Left lobe of liver (tissue), 2 donors: ENCODE measurements at regions not wholly inside any gene's neighbourhood (a gene's known extent, or its start where the extent isn't known, plus 50 kb on each side); places are given as distances from the start of the nearest gene placed in this dataset.
A peak's percentile ranks its signal among the peaks of the same experiment; 100 is the strongest.

ENCODE experiments used
- ATAC-seq: fragments of 200-7000 bp; cut with Tn5 transposase; one replicate; pipeline ENCODE4 v1.9.1; 2020; ENCODE audit warnings: mild to moderate bottlenecking, moderate library complexity
- DNase-seq: peaks from one replicate; pipeline ENCODE4 v3.0.0-alpha.2; 2020; ENCODE audit warnings: low spot score
- donor health status: DM: no; HTN: no; CAD: no; lungs with moderate emphysema.
- donor health status: DM: no; HTN: yes; CAD: no.

DNA sequence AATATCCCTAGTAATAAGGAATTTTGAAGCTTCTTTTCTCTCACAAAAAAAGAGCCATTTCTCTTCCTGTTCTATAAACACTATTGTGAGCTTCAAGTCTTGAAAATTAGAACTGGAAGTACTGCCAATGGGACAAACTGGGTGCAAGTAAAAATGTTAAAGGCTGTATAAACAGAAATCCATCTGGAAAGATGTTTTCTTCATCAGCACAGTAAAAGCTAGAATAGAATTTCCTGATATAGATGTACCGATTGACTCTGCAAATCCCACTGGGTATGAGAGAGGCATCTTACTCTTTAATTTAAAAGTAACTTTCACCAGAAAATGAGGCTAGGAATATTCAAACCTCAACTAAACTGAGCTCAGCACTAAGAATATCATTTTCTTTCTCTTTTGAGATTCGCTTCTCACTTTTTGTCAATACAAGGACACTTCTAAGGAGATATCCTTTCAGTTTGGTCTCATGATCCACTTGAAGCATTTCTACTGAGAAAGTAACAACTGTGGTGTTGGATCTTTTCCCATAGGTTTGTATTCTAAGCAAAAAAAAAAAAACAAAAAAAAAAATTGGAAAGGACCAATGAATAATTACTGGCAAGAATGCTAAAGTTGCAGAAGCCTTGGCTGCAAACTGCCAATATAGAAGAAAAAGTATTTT is 169.0 kb upstream of the PRDM1 start:
- DNase-seq = no peak
- no peak for ATAC-seq

DNA sequence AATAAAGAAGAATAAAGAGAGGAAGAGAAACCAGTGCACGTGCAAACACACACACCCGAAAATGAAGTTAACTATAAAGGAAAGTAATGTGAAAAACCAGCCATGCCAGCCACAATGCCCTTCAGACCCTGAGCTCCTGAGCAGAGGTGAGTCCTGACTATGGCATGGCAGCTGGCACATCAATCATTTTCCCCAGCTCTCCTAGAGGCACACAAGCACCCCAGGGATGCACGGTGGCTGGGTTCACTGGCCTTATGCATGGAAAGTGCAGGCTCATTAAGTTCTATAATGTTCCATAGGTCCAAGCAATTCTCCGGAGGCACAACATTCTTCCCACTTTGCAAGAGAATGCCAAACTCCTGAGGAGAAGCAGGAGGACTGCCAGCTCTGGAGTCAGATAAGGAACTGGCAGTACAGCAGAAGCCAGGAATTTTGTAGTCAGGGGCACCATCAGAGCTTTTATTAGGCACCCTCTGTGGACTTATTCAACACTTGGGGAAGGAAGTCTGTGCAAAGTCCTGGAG is 175.0 kb upstream of the PRDM1 start:
- no peak for DNase-seq
- no peak for ATAC-seq

- ATAC-seq (peak; percentile 23), DNase-seq (no peak)
Observed at GRCh38 chr6:105909106-105909505, 177.0 kb upstream of the PRDM1 start.

DNA sequence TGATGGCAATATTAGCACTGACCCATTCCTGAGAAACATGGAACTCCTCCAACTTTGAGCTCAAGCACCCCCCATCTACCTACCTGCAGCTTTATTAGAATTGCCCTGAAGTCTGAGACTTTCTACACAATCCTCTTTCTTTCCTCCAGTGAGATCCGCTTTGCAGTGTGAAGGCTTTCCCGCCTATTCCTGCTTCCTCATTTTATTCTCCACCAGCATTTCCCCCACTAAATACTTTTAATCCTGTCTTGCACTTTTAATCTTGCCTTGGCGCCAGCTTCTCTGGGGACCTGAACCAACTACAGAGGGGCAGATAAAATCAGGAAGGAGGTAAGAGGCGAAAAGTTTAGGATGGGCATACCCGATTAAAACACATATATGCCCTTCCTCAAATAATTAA is 178.1 kb upstream of the PRDM1 start:
- ATAC-seq (no peak), DNase-seq (no peak)

DNA sequence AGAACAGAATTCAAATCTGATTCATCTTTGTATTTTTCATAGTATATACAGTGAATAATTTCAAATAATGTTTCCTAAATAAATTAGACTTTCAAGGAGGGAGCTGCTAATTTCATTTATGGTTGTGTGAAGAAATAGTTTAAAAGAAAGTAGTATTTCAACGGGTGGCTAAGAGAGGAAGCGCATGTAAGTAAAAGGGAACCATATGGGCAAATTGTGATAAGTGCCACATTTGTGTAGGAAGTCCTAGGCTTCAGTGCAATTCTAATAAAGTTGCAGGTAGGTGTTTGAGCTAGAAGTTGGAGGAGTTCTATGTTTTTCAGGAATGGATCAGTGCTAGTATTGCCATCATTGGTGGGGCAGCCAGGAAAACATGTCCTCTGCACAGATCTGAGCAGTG is 178.8 kb upstream of the PRDM1 start:
- ATAC-seq = no peak
- no peak for DNase-seq

DNA sequence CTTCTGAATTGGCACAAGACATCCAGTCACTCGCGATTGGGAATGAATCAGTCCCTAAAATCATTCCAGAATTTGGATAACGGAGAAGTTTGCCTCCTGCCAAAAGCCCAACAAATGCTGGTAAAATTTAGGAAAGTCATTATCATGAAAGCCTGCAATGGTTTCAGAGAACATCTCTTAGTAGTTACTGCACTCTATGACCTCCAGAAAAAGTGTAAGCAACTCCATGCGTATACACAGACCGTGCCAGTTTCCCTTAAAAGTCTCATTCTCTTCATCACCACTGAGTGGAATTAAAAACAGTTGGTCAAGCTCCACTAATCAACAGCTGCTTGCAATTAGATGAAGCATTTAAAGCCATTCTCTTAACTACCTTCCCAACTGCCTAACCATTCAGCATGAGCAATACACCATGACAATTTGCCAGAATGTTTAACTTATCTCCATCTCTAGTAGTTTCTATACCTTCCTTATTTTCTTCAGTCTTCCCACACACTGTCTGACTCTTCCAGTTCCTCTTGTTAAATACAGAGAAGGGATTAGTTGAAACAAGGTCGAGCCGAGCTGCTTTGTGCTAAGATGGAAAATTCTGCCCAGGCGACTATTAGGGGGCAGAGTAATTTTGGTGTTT is 183.6 kb upstream of the PRDM1 start:
- no peak for DNase-seq
- no peak for ATAC-seq

- no peak for ATAC-seq
- DNase-seq = no peak
Observed at GRCh38 chr6:105901583-105901982, 184.6 kb upstream of the PRDM1 start.

- ATAC-seq (no peak), DNase-seq (no peak)
Observed at GRCh38 chr6:105900125-105900937, 185.8 kb upstream of the PRDM1 start.

DNA sequence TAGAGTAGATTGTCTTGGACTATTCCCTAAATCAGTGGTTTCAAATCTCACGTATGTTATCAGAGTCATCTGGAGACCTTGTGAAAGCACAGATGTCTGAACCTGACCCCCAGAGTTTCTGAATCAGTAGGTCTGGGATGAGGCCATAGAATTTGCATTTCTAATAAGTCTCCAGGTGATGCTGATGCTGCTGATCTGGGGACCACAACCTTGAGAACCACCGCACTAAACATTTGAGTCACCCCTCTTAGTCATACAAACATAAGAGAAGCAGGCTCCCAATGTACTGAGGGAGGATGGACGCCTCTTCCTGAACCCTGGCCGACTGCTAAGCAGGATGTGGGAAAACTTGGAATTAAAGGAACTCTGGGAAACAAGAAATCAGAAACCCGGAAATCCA is 187.8 kb upstream of the PRDM1 start:
- ATAC-seq (no peak), DNase-seq (no peak)

DNA sequence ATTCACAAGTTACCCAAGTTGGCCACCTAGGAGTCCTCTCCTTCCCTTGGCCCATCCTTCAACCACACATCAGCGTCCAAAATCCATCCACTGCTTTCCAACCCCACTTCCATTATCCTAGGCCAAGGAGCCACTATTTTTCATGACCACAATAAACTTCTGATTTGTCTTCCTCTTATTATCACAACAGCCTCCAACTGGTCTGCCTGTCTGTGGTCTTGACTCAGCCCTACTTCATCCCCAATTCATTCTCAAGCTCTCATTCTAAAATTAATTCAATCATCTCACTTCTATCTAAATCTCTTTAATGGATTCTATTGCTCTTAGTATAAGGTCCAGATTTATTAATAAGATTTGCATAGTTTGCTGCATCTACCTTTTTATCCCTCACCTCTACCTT is 189.0 kb upstream of the PRDM1 start:
- no peak for ATAC-seq
- no peak for DNase-seq

- DNase-seq (no peak), ATAC-seq (no peak)
Observed at GRCh38 chr6:105896821-105897095, 189.4 kb upstream of the PRDM1 start.

DNA sequence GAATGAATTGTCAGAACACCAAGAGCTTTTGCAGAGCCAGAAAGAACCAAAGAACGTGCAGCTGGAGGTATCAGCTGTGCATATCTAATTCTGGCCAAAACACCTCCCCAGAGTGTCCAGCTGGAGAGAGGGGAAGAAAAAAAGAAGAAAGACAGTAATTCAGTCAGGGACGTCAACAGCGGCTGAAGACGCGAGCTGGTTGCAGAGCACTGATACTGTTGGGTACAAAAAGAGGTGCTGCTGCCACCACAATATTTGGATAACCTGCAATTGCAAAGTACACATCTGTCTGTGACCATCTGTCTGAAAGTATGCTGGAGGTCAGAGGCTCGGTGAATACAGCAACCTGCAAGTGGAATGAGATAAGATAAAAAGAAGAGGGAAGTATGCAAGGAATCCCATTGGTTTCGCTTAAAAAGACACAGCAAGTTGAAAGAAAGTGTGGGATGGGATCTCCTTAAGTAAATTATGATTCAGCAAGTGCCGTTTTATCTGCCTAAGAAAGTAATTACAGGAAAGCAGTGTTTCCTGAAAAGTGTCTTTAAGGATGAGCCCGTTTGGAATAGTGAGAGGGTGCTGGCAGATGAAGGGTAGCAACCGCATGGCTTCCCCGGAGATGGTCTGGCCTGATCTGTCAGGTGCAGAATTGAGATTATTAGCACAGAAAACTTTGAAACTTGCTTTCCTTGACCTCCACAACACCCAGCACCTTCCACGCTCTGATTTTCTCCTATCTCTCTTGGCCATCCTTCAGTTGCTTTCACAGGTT is 189.9 kb upstream of the PRDM1 start:
- peak; percentile 83 for ATAC-seq

DNA sequence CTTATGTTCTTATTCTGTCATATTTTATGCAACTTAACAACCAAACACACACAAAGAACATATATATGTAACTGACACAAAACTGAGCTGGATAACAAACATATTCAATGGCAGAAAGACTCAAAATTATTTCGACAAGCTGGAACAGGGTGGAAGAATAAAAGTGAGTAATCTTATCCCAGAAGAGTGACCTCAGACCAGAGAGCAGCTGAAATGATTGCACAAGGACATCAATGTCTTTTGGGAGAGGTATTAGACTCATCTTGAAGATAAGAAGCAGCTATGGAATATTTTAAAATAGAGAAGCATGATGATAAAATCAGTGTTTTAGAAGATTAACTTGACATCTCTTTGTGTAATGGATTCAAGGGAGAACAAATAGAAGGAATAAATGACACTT is 191.6 kb upstream of the PRDM1 start:
- no peak for DNase-seq
- ATAC-seq = no peak

More for the DNA sequence above, 189.9 kb upstream of the PRDM1 start:
- DNase-seq = no peak

- DNase-seq = no peak
- no peak for ATAC-seq
Observed at GRCh38 chr6:105893741-105894140, 192.4 kb upstream of the PRDM1 start.

- ATAC-seq (peak; percentile 55), DNase-seq (no peak)
Observed at GRCh38 chr6:105892577-105893262, 193.4 kb upstream of the PRDM1 start.

- DNase-seq = no peak
- no peak for ATAC-seq
Observed at GRCh38 chr6:105890521-105891244, 195.5 kb upstream of the PRDM1 start.

DNA sequence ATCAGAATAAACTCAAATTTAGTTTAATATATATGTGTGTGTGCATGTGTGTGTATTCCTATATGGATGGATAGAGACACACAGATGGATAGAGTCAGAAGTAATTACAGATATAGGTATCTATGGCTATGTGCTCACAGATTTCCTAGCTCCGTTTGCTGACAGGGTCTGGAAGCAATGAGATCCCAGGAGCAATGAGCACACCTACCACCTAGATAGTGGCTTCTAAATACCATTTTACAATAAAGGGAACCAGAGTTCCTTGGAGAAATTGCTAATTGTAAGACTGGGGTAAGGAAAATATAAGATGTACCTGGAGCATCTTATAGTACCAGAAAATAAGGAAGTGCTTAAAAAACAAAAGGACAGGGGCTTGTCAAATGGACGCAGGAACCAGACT is 196.2 kb upstream of the PRDM1 start:
- DNase-seq = no peak
- no peak for ATAC-seq

GRCh38 chr6:105886814-105887544 is 199.2 kb upstream of the PRDM1 start:
- DNase-seq (no peak), ATAC-seq (no peak)

- ATAC-seq (peak; percentile 18), DNase-seq (no peak)
Observed at GRCh38 chr6:105886066-105886813, 199.9 kb upstream of the PRDM1 start.
